ENCODE measurements at regions not wholly inside any gene's neighbourhood (a gene's known extent, or its start where the extent isn't known, plus 50 kb on each side); places are given as distances from the start of the nearest gene placed in this dataset.

GRCh38 chr18:39172695-39173421 lies 1607.3 kb upstream of the CELF4 start:
- CTCF ChIA-PET: no interaction called here

DNA sequence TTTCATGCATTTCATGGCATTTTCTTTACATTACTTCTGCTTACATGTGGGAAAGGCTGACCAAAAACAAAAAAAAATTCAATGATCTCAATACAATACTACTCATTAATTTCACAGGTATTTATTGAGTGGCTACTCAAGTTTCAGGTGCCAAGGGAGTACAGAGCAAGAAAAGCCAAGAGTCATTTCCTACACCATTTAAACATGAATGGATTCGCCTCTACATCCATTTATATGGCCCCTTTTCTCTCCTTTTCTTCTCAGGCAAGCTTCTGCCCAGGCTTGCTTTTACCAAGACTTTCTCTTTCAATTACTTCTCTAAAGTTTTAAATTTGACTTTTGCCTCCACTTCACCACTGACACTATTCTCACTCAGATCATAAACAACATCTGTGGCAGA lies 1603.1 kb upstream of the CELF4 start:
- ChIA-PET POLR2A (no interaction called here), CTCF (interaction anchor here (1.2 kb wide), 1 partner anchor 18 kb away, joined by 4 read pairs; no protein-coding TSS in a partner anchor)
- no peak for DNase-seq (ENCODE audit: extremely low spot score)

More at GRCh38 chr18:39172695-39173421, 1607.3 kb upstream of the CELF4 start:
- POLR2A ChIA-PET: no interaction called here
- DNase-seq (ENCODE audit: extremely low spot score): no peak
- TF ChIP-seq BHLHE40 (IDR thresholded peaks at IDR 0.05; ENCODE audit: borderline replicate concordance) (no peak), SP1 (IDR thresholded peaks at IDR 0.05) (no peak), CTBP1 (IDR thresholded peaks at IDR 0.05; ENCODE audit: borderline replicate concordance) (no peak), FOXA1 (IDR thresholded peaks at IDR 0.05) (no peak), SUZ12 (IDR thresholded peaks at IDR 0.05) (no peak), HDGF (IDR thresholded peaks at IDR 0.05; ENCODE audit: borderline replicate concordance) (no peak), LEF1 (IDR thresholded peaks at IDR 0.05; ENCODE audit: borderline replicate concordance) (no peak), TARDBP (IDR thresholded peaks at IDR 0.05) (no peak), FOXK2 (IDR thresholded peaks at IDR 0.05) (no peak), ELF4 (IDR thresholded peaks at IDR 0.05) (no peak)

DNA sequence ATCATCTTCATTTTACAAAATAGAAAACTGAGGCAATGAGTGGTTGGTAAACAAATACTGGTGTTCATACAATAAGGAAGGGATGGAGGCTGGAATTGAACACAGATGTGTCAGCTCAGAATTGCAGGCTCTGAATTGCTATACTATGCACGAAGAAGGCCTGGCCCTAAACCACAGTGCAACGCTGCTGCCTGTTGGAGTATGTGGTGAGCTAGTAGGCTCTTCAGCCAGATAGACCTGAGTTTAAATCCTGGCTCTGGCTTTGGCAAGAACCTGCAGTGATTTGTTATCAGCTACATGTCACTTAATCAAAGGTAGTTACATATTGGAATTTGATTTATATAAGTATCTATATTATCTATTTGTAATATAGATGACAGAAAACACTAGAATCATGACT lies 1602.4 kb upstream of the CELF4 start:
- POLR2A ChIA-PET: no interaction called here
- no peak for DNase-seq (ENCODE audit: extremely low spot score)
- TF ChIP-seq NFRKB (IDR thresholded peaks at IDR 0.05) (no peak), FOXA1 (IDR thresholded peaks at IDR 0.05) (no peak), ZNF384 (IDR thresholded peaks at IDR 0.05) (no peak), HDGF (IDR thresholded peaks at IDR 0.05; ENCODE audit: borderline replicate concordance) (no peak), ELF4 (IDR thresholded peaks at IDR 0.05) (no peak), SP1 (IDR thresholded peaks at IDR 0.05) (no peak), ARNT (IDR thresholded peaks at IDR 0.05) (no peak), SUZ12 (IDR thresholded peaks at IDR 0.05) (no peak), CTBP1 (IDR thresholded peaks at IDR 0.05; ENCODE audit: borderline replicate concordance) (no peak), FOXM1 (IDR thresholded peaks at IDR 0.05; ENCODE audit: borderline replicate concordance) (no peak), TARDBP (IDR thresholded peaks at IDR 0.05) (no peak), LEF1 (IDR thresholded peaks at IDR 0.05; ENCODE audit: borderline replicate concordance) (no peak)
- TF ChIP-seq, protein P1, sequence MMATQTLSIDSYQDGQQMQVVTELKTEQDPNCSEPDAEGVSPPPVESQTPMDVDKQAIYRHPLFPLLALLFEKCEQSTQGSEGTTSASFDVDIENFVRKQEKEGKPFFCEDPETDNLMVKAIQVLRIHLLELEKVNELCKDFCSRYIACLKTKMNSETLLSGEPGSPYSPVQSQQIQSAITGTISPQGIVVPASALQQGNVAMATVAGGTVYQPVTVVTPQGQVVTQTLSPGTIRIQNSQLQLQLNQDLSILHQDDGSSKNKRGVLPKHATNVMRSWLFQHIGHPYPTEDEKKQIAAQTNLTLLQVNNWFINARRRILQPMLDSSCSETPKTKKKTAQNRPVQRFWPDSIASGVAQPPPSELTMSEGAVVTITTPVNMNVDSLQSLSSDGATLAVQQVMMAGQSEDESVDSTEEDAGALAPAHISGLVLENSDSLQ (IDR thresholded peaks at IDR 0.05): no peak
- CTCF ChIA-PET: interaction anchor here (1.2 kb wide), 1 partner anchor 19 kb away, joined by 4 read pairs; no protein-coding TSS in a partner anchor

More for the DNA sequence above, 1603.1 kb upstream of the CELF4 start:
- TF ChIP-seq ARNT (IDR thresholded peaks at IDR 0.05): no peak

DNA sequence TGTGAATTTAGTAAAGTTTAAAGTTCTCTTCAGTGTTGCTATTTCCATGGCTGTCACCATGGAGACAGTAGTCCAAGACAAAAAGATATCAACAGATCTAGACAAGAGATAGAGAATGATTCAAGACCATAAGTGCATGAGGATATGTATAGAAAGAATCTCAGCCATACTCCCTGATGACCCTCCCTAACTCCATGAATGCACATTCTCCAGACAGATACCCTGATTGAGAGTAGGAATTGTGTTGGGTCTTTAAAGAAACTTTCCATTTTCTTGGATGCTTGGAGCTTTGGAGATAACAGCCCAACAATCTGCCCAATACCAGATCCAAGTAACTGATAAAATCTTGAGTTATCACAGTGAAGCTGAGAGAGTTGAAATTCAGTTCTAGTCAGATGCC lies 1601.2 kb upstream of the CELF4 start:
- CTCF ChIA-PET: no interaction called here
- POLR2A ChIA-PET: no interaction called here
- DNase-seq (ENCODE audit: extremely low spot score): no peak
- TF ChIP-seq LEF1 (IDR thresholded peaks at IDR 0.05; ENCODE audit: borderline replicate concordance): no peak
- TF ChIP-seq NFRKB (IDR thresholded peaks at IDR 0.05): no peak
- no peak for TF ChIP-seq L3MBTL2 (conservative IDR thresholded peaks at IDR 0.05)
- TF ChIP-seq ELF4 (IDR thresholded peaks at IDR 0.05): no peak
- no peak for TF ChIP-seq SP1 (IDR thresholded peaks at IDR 0.05)
- no peak for TF ChIP-seq HDGF (IDR thresholded peaks at IDR 0.05; ENCODE audit: borderline replicate concordance)
- TF ChIP-seq FOXK2 (IDR thresholded peaks at IDR 0.05): no peak
- no peak for TF ChIP-seq SUZ12 (IDR thresholded peaks at IDR 0.05)
- TF ChIP-seq TARDBP (IDR thresholded peaks at IDR 0.05): no peak
- no peak for TF ChIP-seq ZNF384 (IDR thresholded peaks at IDR 0.05)
- TF ChIP-seq CTBP1 (IDR thresholded peaks at IDR 0.05; ENCODE audit: borderline replicate concordance): no peak

DNA sequence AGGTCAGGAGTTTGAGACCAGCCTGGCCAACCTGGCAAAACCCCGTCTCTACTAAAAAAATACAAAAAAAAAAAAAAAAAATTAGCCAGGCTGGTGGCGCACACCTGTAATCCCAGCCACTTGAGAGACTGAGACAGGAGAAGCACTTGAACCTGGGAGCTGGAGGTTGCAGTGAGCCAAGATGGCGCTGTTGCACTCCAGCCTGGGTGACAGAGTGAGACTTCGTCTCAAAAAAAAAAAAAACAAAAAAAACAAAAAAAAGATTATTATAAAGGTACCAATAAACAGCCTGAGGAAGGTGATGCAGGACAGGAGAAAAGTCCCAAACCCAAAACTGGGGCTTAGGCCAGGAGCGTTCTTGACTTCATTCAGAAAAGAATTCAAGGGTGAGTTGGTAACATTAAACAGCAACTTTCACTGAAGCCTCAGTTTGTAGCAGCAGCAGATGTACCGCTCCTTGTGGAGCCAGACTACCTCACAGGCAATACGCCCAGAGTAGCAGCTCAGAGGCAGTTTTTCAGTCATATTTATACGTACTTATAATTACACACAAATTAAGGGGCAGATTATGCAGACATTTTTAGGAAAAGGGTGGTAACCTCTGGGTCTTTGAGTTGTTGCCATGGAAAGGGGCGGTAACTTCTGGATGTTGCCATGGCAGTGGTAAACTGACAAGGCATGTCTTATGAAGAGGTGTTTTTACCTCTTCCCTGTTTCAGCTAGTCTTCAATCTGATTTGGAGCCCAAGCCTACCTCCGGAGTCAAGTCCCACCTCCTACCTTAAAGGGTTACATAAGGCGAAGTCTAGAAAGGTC lies 1596.6 kb upstream of the CELF4 start:
- ChIA-PET CTCF (interaction anchor here (1.2 kb wide), 1 partner anchor 15 kb away, joined by 4 read pairs; no protein-coding TSS in a partner anchor), POLR2A (no interaction called here)
- DNase-seq (ENCODE audit: extremely low spot score): no peak
- TF ChIP-seq SP1 (IDR thresholded peaks at IDR 0.05) (no peak), ELF4 (IDR thresholded peaks at IDR 0.05) (no peak), FOXK2 (IDR thresholded peaks at IDR 0.05) (no peak), BHLHE40 (IDR thresholded peaks at IDR 0.05; ENCODE audit: borderline replicate concordance) (no peak), ZNF384 (IDR thresholded peaks at IDR 0.05) (no peak), FOXM1 (IDR thresholded peaks at IDR 0.05; ENCODE audit: borderline replicate concordance) (no peak), HDGF (IDR thresholded peaks at IDR 0.05; ENCODE audit: borderline replicate concordance) (no peak), FOXA1 (IDR thresholded peaks at IDR 0.05) (no peak), LEF1 (IDR thresholded peaks at IDR 0.05; ENCODE audit: borderline replicate concordance) (no peak), ARNT (IDR thresholded peaks at IDR 0.05) (no peak), NFRKB (IDR thresholded peaks at IDR 0.05) (no peak), CTBP1 (IDR thresholded peaks at IDR 0.05; ENCODE audit: borderline replicate concordance) (no peak)
- TF ChIP-seq, protein P1 (IDR thresholded peaks at IDR 0.05): no peak

- no peak for DNase-seq (ENCODE audit: extremely low spot score)
- TF ChIP-seq, protein P1 (IDR thresholded peaks at IDR 0.05): no peak
- TF ChIP-seq HDGF (IDR thresholded peaks at IDR 0.05; ENCODE audit: borderline replicate concordance) (no peak), TARDBP (IDR thresholded peaks at IDR 0.05) (no peak), FOXK2 (IDR thresholded peaks at IDR 0.05) (no peak), NFRKB (IDR thresholded peaks at IDR 0.05) (no peak)
- ChIA-PET POLR2A (no interaction called here), CTCF (interaction anchor here (0.7 kb wide), 1 partner anchor 453 kb away, joined by 3 read pairs; no protein-coding TSS in a partner anchor)
Observed at GRCh38 chr18:39149211-39149806, 1583.7 kb upstream of the CELF4 start.

Measured in HEK293T (cell line).